Caco-2 (cell line): ENCODE measurements at regions not wholly inside any gene's neighbourhood (a gene's known extent, or its start where the extent isn't known, plus 50 kb on each side); places are given as distances from the start of the nearest gene placed in this dataset.

Experiments
- BruUV-seq: library from RNA; stranded (reverse); fragments of 400-500 nt; replicated peaks from 2 replicates; lab custom pipeline; 2021; lab: Mats Ljungman, UMichigan
- CTCF ChIA-PET: fragments of 300-600 bp; sonication (Branson Sonifier 250); formaldehyde crosslinking; loops from one replicate; lab custom pipeline; 2022; ENCODE audit warnings: antibody characterized with exemption; lab: Charles Lee
- POLR2A ChIA-PET: fragments of 300-600 bp; sonication (Branson Sonifier 250); formaldehyde crosslinking; loops from one replicate; lab custom pipeline; 2022; ENCODE audit warnings: antibody characterized with exemption; lab: Charles Lee
- DNase-seq, 2 experiments: peaks; one replicate each; pipeline versions ENCODE4 v3.0.0 to v3.0.0-alpha.2; 2020 to 2022
- H3K27me3 ChIP-seq: replicated peaks from 2 replicates; pipeline ENCODE4 v1.6.0; 2011; ENCODE audit warnings: low read length; ENCODE audit not compliant: control insufficient read depth, insufficient read depth
- H3K36me3 ChIP-seq: 2 replicates; pipeline ENCODE4 v1.5.1; 2011; ENCODE audit warnings: low read length; ENCODE audit not compliant: control insufficient read depth, insufficient read depth
- H3K4me1 ChIP-seq: fragments of 250-450 bp; sonication (Bioruptor Pico); 2 replicates; pipeline ENCODE4 v1.5.1; 2020; ENCODE audit warnings: mild to moderate bottlenecking
- H3K4me3 ChIP-seq: 2 replicates; pipeline ENCODE4 v1.5.1; 2011; ENCODE audit warnings: low read depth, mild to moderate bottlenecking, control low read depth, low read length
- H3K9me3 ChIP-seq: fragments of 250-450 bp; sonication (Bioruptor Pico); 2 replicates; pipeline ENCODE4 v1.5.1; 2020; ENCODE audit warnings: mild to moderate bottlenecking, moderate library complexity
- H3K27ac Mint-ChIP-seq: one replicate; pipeline ENCODE4 v1.8.0; 2022; ENCODE audit warnings: mixed read lengths; ENCODE audit not compliant: unreplicated experiment
- H3K27me3 Mint-ChIP-seq: one replicate; pipeline ENCODE4 v1.8.0; 2022; ENCODE audit warnings: mixed read lengths; ENCODE audit not compliant: insufficient read depth, unreplicated experiment
- H3K36me3 Mint-ChIP-seq: one replicate; pipeline ENCODE4 v1.8.0; 2022; ENCODE audit warnings: mild to moderate bottlenecking, mixed read lengths; ENCODE audit not compliant: insufficient read depth, unreplicated experiment
- H3K4me1 Mint-ChIP-seq: one replicate; pipeline ENCODE4 v1.8.0; 2022; ENCODE audit warnings: low read depth, mixed read lengths; ENCODE audit not compliant: unreplicated experiment
- H3K4me3 Mint-ChIP-seq: one replicate; pipeline ENCODE4 v1.8.0; 2022; ENCODE audit warnings: mild to moderate bottlenecking, moderate library complexity, mixed read lengths; ENCODE audit not compliant: unreplicated experiment
- H3K9me3 Mint-ChIP-seq: one replicate; pipeline ENCODE4 v1.8.0; 2022; ENCODE audit warnings: mixed read lengths; ENCODE audit not compliant: unreplicated experiment
- CTCF ChIP-seq, 2 experiments: fragments of 200-600 bp in 1 of 2; IDR thresholded peaks; 1 replicate in 1 of 2; 2 replicates in 1 of 2; pipeline versions ENCODE4 v1.5.1 to v1.8.0; 2011 to 2022; ENCODE audit warnings: antibody characterized with exemption in 1 of 2, control low read depth in 1 of 2, inconsistent platforms in 1 of 2, low read depth in 1 of 2, low read length in 1 of 2, mild to moderate bottlenecking in 1 of 2, moderate library complexity in 1 of 2; ENCODE audit not compliant: insufficient read depth in 1 of 2, severe bottlenecking in 1 of 2, unreplicated experiment in 1 of 2
- intact Hi-C: fragments of 100-400 bp; cut with micrococcal nuclease; formaldehyde crosslinking; loops from one replicate; pipeline ENCODE4 v1.10.0; 2022; ENCODE audit not compliant: unreplicated experiment

- ChIA-PET POLR2A (no interaction called here), CTCF (no interaction called here)
- Histone ChIP-seq H3K4me3 (no peak overlapping the region), H3K27me3 (no peaks in the 10 kb centered on the region), H3K9me3 (no peaks in the 10 kb centered on the region), H3K4me1 (no peaks in the 10 kb centered on the region), H3K36me3 (no peaks in the 10 kb centered on the region)
- intact Hi-C loops, result no loop called here
- Mint-ChIP-seq H3K9me3 (no peaks in the 10 kb centered on the region), H3K4me1 (no peaks in the 10 kb centered on the region), H3K27me3 (peaks cover 10% of the 10 kb centered on the region), H3K4me3 (no peak overlapping the region), H3K36me3 (no peaks in the 10 kb centered on the region), H3K27ac (no peak overlapping the region)
- no peak for TF ChIP-seq CTCF (IDR thresholded peaks at IDR 0.05; ENCODE audit: insufficient read depth in 1 of 2, low read depth in 1 of 2, low read length in 1 of 2, severe bottlenecking in 1 of 2, unreplicated experiment in 1 of 2)
- no TSS peak for BruUV-seq
- no peak for DNase-seq
These were observed 263.2 kb upstream of the LMCD1 start for GRCh38 chr3:8238432-8238831.

GRCh38 chr3:8239095-8239494, 262.5 kb upstream of the LMCD1 start:
- H3K4me3 Mint-ChIP-seq, result no peak overlapping the region
- intact Hi-C loops, result loop anchor here (1.0 kb wide), 1 partner anchor 73 kb away; no protein-coding TSS in a partner anchor
- H3K36me3 Mint-ChIP-seq, result no peaks in the 10 kb centered on the region
- TF ChIP-seq CTCF (IDR thresholded peaks at IDR 0.05; ENCODE audit: insufficient read depth in 1 of 2, low read depth in 1 of 2, low read length in 1 of 2, severe bottlenecking in 1 of 2, unreplicated experiment in 1 of 2), result no peak
- no peak overlapping the region for H3K27ac Mint-ChIP-seq
- DNase-seq, result no peak
- H3K27me3 ChIP-seq, result no peaks in the 10 kb centered on the region
- POLR2A ChIA-PET, result no interaction called here
- H3K36me3 ChIP-seq, result no peaks in the 10 kb centered on the region
- CTCF ChIA-PET, result interaction anchor here (0.7 to 1.7 kb wide), 11 partner anchors 11 to 439 kb away, joined by 3 to 16 read pairs (median 4); no protein-coding TSS in a partner anchor
- no peaks in the 10 kb centered on the region for H3K9me3 Mint-ChIP-seq
- H3K27me3 Mint-ChIP-seq, result peaks cover 10% of the 10 kb centered on the region
- H3K4me1 ChIP-seq, result no peaks in the 10 kb centered on the region
- BruUV-seq, result no TSS peak
- no peaks in the 10 kb centered on the region for H3K4me1 Mint-ChIP-seq
- H3K4me3 ChIP-seq, result no peak overlapping the region
- no peaks in the 10 kb centered on the region for H3K9me3 ChIP-seq

- no peaks in the 10 kb centered on the region for H3K4me1 ChIP-seq
- DNase-seq, result peak in 1 of 2 experiments; percentile 53
- H3K4me3 ChIP-seq, result no peak overlapping the region
- H3K27me3 ChIP-seq, result no peaks in the 10 kb centered on the region
- Mint-ChIP-seq H3K4me1 (no peaks in the 10 kb centered on the region), H3K27me3 (peaks cover 6% of the 10 kb centered on the region), H3K9me3 (no peaks in the 10 kb centered on the region), H3K4me3 (no peak overlapping the region), H3K36me3 (no peaks in the 10 kb centered on the region), H3K27ac (no peak overlapping the region)
- intact Hi-C loops, result loop anchor here (1.0 kb wide), 1 partner anchor 74 kb away; no protein-coding TSS in a partner anchor
- ChIA-PET CTCF (interaction anchor here (0.6 to 1.7 kb wide), 14 partner anchors 9 to 440 kb away, joined by 3 to 16 read pairs (median 4); no protein-coding TSS in a partner anchor), POLR2A (no interaction called here)
- no peaks in the 10 kb centered on the region for H3K36me3 ChIP-seq
- peak; percentile 71 to 85 for TF ChIP-seq CTCF (IDR thresholded peaks at IDR 0.05; ENCODE audit: insufficient read depth in 1 of 2, low read depth in 1 of 2, low read length in 1 of 2, severe bottlenecking in 1 of 2, unreplicated experiment in 1 of 2)
- H3K9me3 ChIP-seq, result no peaks in the 10 kb centered on the region
- BruUV-seq, result no TSS peak
These were observed 261.6 kb upstream of the LMCD1 start for GRCh38 chr3:8239718-8240695.
